CD8-positive, alpha-beta memory T cell (primary cell): ENCODE measurements at regions not wholly inside any gene's neighbourhood (a gene's known extent, or its start where the extent isn't known, plus 50 kb on each side); places are given as distances from the start of the nearest gene placed in this dataset.

Experiments
- CTCF ChIA-PET: fragments of 350-600 bp; sonication (Branson Sonifier 250); formaldehyde crosslinking; loops from one replicate; lab custom pipeline; 2021; ENCODE audit warnings: antibody characterized with exemption; lab: Charles Lee
- POLR2A ChIA-PET: fragments of 350-600 bp; sonication (Branson Sonifier 250); formaldehyde crosslinking; loops from one replicate; lab custom pipeline; 2021; ENCODE audit warnings: antibody characterized with exemption; lab: Charles Lee
- DNase-seq, 5 donors: peaks; one replicate each; pipeline versions ENCODE4 v3.0.0 to v3.0.0-alpha.2; 2020 to 2022; ENCODE audit warnings: mixed read lengths in 1 of 5
- H3K27ac ChIP-seq: one replicate; pipeline ENCODE4 v1.7.0; 2013; ENCODE audit warnings: low read depth, mild to moderate bottlenecking, low read length, moderate library complexity
- H3K27me3 ChIP-seq: 2 replicates; pipeline ENCODE4 v1.7.0; 2013; ENCODE audit warnings: low read length, mild to moderate bottlenecking; ENCODE audit not compliant: insufficient read depth, poor library complexity, severe bottlenecking
- H3K36me3 ChIP-seq: 2 replicates; pipeline ENCODE4 v1.7.0; 2013; ENCODE audit warnings: mild to moderate bottlenecking, low read length, moderate library complexity; ENCODE audit not compliant: insufficient read depth
- H3K4me1 ChIP-seq: 2 replicates; pipeline ENCODE4 v1.7.0; 2013; ENCODE audit warnings: mild to moderate bottlenecking, low read length, moderate library complexity; ENCODE audit not compliant: insufficient read depth
- H3K4me3 ChIP-seq: 2 replicates; pipeline ENCODE4 v1.7.0; 2013; ENCODE audit warnings: mild to moderate bottlenecking, low read length
- H3K9me3 ChIP-seq: 2 replicates; pipeline ENCODE4 v1.7.0; 2013; ENCODE audit warnings: mild to moderate bottlenecking, low read length
- H3K27ac Mint-ChIP-seq, 8 donors: one replicate each; pipeline ENCODE4 v1.8.0; 2020 to 2021; ENCODE audit warnings: mixed read lengths in 8 of 8, mild to moderate bottlenecking in 6 of 8, inconsistent platforms in 3 of 8, moderate library complexity in 3 of 8
- H3K27me3 Mint-ChIP-seq, 2 donors: one replicate each; pipeline ENCODE4 v1.8.0; 2020 to 2021; ENCODE audit warnings: mixed read lengths in 2 of 2, mild to moderate bottlenecking in 1 of 2, moderate library complexity in 1 of 2
- H3K36me3 Mint-ChIP-seq, 3 donors: one replicate each; pipeline ENCODE4 v1.8.0; 2020 to 2021; ENCODE audit warnings: mixed read lengths in 3 of 3, inconsistent platforms in 1 of 3, mild to moderate bottlenecking in 1 of 3
- H3K4me1 Mint-ChIP-seq, 3 donors: one replicate each; pipeline ENCODE4 v1.8.0; 2020 to 2021; ENCODE audit warnings: mixed read lengths in 3 of 3, inconsistent platforms in 1 of 3, mild to moderate bottlenecking in 1 of 3
- H3K4me3 Mint-ChIP-seq, 7 donors: one replicate each; pipeline ENCODE4 v1.8.0; 2020 to 2021; ENCODE audit warnings: mixed read lengths in 7 of 7, mild to moderate bottlenecking in 6 of 7, moderate library complexity in 4 of 7, inconsistent platforms in 2 of 7
- H3K9me3 Mint-ChIP-seq, 5 donors: one replicate each; pipeline ENCODE4 v1.8.0; 2020 to 2022; ENCODE audit warnings: mixed read lengths in 5 of 5, mild to moderate bottlenecking in 3 of 5, moderate library complexity in 2 of 5, inconsistent platforms in 1 of 5

DNA sequence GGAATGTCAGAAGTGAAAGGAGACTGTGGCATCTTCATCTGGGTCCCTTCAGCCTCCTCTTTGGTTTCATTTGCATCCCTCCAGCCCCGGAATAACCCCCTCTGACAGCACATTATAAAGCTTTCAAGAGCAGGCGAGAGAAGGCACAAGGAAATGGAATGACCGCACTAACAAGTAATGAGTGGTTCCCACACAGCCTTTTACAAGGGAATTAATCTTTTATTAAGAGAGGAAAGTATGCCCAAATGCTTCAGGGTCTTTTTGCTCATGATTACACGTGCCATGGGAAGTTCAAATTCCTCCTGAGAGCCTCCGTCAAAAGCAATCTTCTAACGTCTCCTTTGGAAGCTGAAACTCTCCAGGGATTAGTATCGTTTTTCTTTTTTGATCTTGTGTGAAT lies 347.0 kb downstream of the BTBD3 start:
- ChIA-PET POLR2A (no interaction called here), CTCF (no interaction called here)
- Mint-ChIP-seq H3K27ac (no peak overlapping the region), H3K4me3 (no peak overlapping the region), H3K27me3 (no peaks in the 10 kb centered on the region), H3K9me3 (peaks cover 3 to 15% (median 5%) of the 10 kb centered on the region in 5 donors), H3K4me1 (no peaks in the 10 kb centered on the region), H3K36me3 (no peaks in the 10 kb centered on the region)
- no peak overlapping the region for H3K27ac ChIP-seq
- no peaks in the 10 kb centered on the region for H3K9me3 ChIP-seq
- no peak overlapping the region for H3K4me3 ChIP-seq
- H3K4me1 ChIP-seq = no peaks in the 10 kb centered on the region
- no peak for DNase-seq
- no peaks in the 10 kb centered on the region for H3K27me3 ChIP-seq
- H3K36me3 ChIP-seq = no peaks in the 10 kb centered on the region

DNA sequence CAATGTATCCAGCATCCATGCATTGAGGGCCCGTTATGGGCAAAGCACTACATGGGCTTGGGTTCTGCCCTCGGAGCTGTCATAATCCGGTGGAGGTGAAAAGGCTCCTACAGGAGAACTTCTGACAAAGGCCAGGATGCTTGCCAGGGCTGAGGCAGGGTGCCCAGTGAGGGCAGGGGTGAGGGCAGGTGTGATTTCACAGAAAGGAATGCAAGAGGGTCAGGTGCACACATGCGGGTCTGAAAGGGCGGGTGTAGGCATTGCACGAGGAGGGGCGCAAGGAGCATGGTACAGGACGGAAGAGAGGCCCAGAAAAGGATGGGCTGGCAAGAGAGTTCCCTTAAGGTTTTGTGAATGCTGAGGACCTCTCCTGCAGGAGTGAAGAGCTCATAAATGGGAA lies 348.0 kb downstream of the BTBD3 start:
- H3K9me3 Mint-ChIP-seq = peaks cover 2 to 15% (median 4%) of the 10 kb centered on the region in 5 donors
- Histone ChIP-seq H3K27ac (no peak overlapping the region), H3K4me3 (no peak overlapping the region), H3K27me3 (no peaks in the 10 kb centered on the region), H3K4me1 (no peaks in the 10 kb centered on the region), H3K9me3 (no peaks in the 10 kb centered on the region), H3K36me3 (no peaks in the 10 kb centered on the region)
- no peak for DNase-seq
- no peaks in the 10 kb centered on the region for H3K36me3 Mint-ChIP-seq
- ChIA-PET CTCF (no interaction called here), POLR2A (no interaction called here)
- H3K27ac Mint-ChIP-seq = no peak overlapping the region
- no peaks in the 10 kb centered on the region for H3K27me3 Mint-ChIP-seq
- no peak overlapping the region for H3K4me3 Mint-ChIP-seq
- no peaks in the 10 kb centered on the region for H3K4me1 Mint-ChIP-seq

DNA sequence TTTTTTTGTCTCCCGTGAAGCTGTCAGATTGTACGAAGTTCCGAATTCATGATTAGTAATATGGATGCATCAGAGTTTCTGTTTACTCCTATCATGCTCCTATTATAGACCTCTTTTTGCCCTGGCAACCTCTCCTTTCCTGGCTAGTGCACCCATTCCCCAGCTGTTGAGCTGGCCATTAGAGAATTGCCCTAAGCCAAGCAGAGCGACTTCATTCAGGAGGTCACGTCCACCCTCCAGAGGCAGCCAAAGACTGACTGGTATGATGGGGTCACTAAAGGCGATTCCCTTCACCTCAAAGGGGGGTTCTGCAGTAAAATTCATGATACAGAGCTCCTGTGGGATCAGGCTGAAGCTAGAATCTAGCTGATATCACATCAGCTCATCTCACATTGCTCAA lies 351.9 kb downstream of the BTBD3 start:
- no peaks in the 10 kb centered on the region for H3K27me3 ChIP-seq
- CTCF ChIA-PET = no interaction called here
- H3K36me3 ChIP-seq = no peaks in the 10 kb centered on the region
- H3K4me3 ChIP-seq = no peak overlapping the region
- no peaks in the 10 kb centered on the region for H3K4me1 ChIP-seq
- no peak overlapping the region for H3K27ac ChIP-seq
- POLR2A ChIA-PET = no interaction called here
- H3K27ac Mint-ChIP-seq = no peak overlapping the region
- H3K27me3 Mint-ChIP-seq = peaks cover 0 to 2% of the 10 kb centered on the region in 2 donors
- no peak for DNase-seq
- H3K9me3 Mint-ChIP-seq = peaks cover 4 to 32% (median 9%) of the 10 kb centered on the region in 5 donors
- H3K36me3 Mint-ChIP-seq = no peaks in the 10 kb centered on the region
- no peaks in the 10 kb centered on the region for H3K9me3 ChIP-seq
- no peaks in the 10 kb centered on the region for H3K4me1 Mint-ChIP-seq
- H3K4me3 Mint-ChIP-seq = no peak overlapping the region

DNA sequence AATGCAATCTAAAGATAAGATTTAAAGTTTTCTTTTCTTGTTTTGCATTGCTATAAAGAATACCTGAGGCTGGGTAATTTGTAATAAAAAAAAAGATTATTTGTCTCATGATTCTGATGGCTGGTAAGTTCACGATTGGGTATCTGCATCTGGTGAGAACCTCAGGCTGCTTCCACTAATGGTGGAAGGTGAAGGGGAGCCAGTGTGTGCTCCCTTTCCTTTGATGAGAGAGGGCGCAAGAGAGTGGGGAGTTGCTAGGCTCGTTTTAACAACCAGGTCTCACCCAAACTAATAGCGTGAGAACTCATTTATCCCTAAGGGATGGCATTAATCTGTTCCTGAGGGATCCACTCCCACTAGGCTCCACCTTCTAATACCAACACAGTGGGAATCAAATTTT lies 353.2 kb downstream of the BTBD3 start:
- no peak overlapping the region for H3K27ac Mint-ChIP-seq
- H3K9me3 Mint-ChIP-seq = peaks cover 2 to 36% (median 7%) of the 10 kb centered on the region in 5 donors
- POLR2A ChIA-PET = no interaction called here
- no peak for DNase-seq
- H3K36me3 Mint-ChIP-seq = no peaks in the 10 kb centered on the region
- H3K4me1 ChIP-seq = no peaks in the 10 kb centered on the region
- peaks cover 0 to 2% of the 10 kb centered on the region in 2 donors for H3K27me3 Mint-ChIP-seq
- H3K9me3 ChIP-seq = no peaks in the 10 kb centered on the region
- no peak overlapping the region for H3K27ac ChIP-seq
- H3K4me1 Mint-ChIP-seq = no peaks in the 10 kb centered on the region
- H3K4me3 Mint-ChIP-seq = no peak overlapping the region
- no peaks in the 10 kb centered on the region for H3K36me3 ChIP-seq
- H3K4me3 ChIP-seq = no peak overlapping the region
- H3K27me3 ChIP-seq = no peaks in the 10 kb centered on the region
- CTCF ChIA-PET = no interaction called here

DNA sequence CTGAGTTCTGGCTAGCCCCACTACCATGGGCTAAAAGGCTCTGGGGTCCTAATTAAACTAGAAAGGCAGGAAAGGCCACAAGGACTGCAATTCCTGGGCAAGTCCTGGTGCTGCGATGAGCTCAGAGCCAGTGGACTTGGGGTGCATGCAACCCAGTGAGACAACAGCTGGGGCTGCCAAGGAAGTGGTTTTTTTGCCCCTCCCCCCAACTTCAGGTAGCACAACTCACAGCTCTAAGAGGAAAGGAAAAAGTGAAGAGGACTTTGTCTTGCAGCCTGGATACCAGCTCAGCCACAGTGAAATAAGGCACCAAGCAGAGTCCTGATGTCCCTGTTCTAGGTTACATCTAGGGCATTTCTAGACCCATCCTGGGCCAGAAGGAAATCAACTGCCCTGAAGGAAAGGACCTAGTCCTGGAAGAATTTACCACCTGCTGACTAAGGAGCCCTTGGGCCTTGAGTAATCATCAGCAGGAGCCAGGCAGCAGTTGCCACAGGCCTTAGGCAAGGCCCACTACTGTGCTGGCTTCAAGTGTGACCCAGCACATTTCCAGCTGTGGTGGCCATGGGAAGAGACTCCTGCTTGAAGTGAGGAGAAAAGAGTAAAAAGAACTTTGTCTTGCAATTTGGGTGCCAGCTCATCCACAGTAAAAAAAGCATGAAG lies 358.4 kb downstream of the BTBD3 start:
- H3K4me3 Mint-ChIP-seq = no peak overlapping the region
- H3K4me1 ChIP-seq = no peaks in the 10 kb centered on the region

DNA sequence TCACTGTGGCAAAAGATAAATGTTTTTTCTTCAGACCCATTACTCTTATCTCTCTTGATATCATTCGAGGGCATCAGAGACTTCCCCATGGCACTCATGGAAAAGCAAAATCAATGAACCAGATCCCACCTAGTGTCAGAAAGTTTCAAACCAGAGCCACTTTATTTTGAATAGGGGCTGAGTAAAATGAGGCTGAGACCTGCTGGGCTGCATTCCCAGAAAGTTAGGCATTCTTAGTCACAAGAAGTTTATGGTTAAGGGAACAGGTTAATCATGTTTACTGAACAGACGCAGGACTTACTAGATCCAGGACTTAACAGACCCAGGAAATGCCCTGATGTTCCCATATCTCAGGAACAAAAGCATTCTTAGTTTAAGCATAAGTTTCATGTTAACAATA lies 369.9 kb downstream of the BTBD3 start:
- H3K36me3 Mint-ChIP-seq = no peaks in the 10 kb centered on the region
- H3K27me3 Mint-ChIP-seq = no peaks in the 10 kb centered on the region
- H3K27ac Mint-ChIP-seq = no peak overlapping the region
- H3K4me3 Mint-ChIP-seq = no peak overlapping the region
- Histone ChIP-seq H3K36me3 (no peaks in the 10 kb centered on the region), H3K9me3 (peaks cover 5% of the 10 kb centered on the region), H3K27ac (no peak overlapping the region), H3K4me3 (no peak overlapping the region), H3K4me1 (no peaks in the 10 kb centered on the region), H3K27me3 (no peaks in the 10 kb centered on the region)
- ChIA-PET CTCF (no interaction called here), POLR2A (no interaction called here)
- DNase-seq = no peak
- no peaks in the 10 kb centered on the region for H3K4me1 Mint-ChIP-seq
- peaks cover 6 to 20% (median 11%) of the 10 kb centered on the region in 5 donors for H3K9me3 Mint-ChIP-seq

More for the DNA sequence above, 358.4 kb downstream of the BTBD3 start:
- no peaks in the 10 kb centered on the region for H3K4me1 Mint-ChIP-seq
- no peak overlapping the region for H3K27ac Mint-ChIP-seq
- Histone ChIP-seq H3K9me3 (no peaks in the 10 kb centered on the region), H3K4me3 (no peak overlapping the region), H3K36me3 (no peaks in the 10 kb centered on the region), H3K27me3 (no peaks in the 10 kb centered on the region), H3K27ac (no peak overlapping the region)
- peaks cover 0 to 2% of the 10 kb centered on the region in 2 donors for H3K27me3 Mint-ChIP-seq
- H3K36me3 Mint-ChIP-seq = no peaks in the 10 kb centered on the region
- H3K9me3 Mint-ChIP-seq = peaks cover 4 to 49% (median 12%) of the 10 kb centered on the region in 5 donors
- POLR2A ChIA-PET = no interaction called here
- DNase-seq = no peak
- CTCF ChIA-PET = no interaction called here

DNA sequence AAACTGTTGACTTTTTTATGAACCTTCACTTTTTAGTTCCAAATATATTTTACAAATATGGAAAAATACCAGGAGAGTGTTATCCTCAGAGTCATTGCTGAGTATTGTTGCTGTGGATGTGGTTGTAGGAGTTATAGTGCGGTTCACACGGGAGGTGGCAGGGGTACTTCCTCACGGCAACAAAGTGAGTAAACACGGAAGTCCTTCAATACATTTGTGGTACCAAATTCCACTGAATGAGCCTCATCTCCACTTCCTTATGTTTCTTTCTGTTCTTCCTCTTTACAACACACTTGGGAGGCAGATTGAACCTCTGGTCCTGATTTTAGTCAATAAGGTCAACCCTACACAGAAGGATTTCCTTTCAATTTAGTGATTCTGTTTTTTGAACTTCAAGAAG lies 371.8 kb downstream of the BTBD3 start:
- Mint-ChIP-seq H3K27me3 (no peaks in the 10 kb centered on the region), H3K36me3 (peaks cover 0 to 2% (median 0%) of the 10 kb centered on the region in 3 donors), H3K4me3 (no peak overlapping the region), H3K27ac (no peak overlapping the region), H3K9me3 (peaks cover 6 to 28% (median 9%) of the 10 kb centered on the region in 5 donors), H3K4me1 (no peaks in the 10 kb centered on the region)
- Histone ChIP-seq H3K27me3 (no peaks in the 10 kb centered on the region), H3K4me3 (no peak overlapping the region), H3K27ac (no peak overlapping the region), H3K36me3 (no peaks in the 10 kb centered on the region), H3K4me1 (no peaks in the 10 kb centered on the region), H3K9me3 (peaks cover 5% of the 10 kb centered on the region)
- POLR2A ChIA-PET = no interaction called here
- no peak for DNase-seq
- CTCF ChIA-PET = no interaction called here

DNA sequence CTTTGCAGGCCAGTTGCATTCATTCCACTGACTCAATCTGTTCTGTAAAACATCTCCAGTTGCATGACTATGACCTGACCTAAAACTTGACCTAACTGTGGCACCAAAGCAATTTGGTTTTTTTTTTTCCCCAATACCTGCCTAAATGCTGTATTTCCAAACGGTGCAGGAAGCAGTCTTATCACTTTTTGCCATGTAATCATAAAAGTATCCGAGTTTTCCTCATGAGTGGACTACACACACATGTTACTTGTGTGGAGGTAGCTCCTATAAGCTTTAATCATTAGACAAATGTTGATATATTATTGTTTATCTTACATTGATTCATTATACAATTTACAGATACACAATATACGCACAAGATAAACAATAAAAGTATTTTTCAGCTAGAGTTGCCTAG lies 373.7 kb downstream of the BTBD3 start:
- Histone ChIP-seq H3K27me3 (no peaks in the 10 kb centered on the region), H3K4me1 (no peaks in the 10 kb centered on the region), H3K27ac (no peak overlapping the region), H3K9me3 (peaks cover 5% of the 10 kb centered on the region), H3K36me3 (no peaks in the 10 kb centered on the region), H3K4me3 (no peak overlapping the region)
- POLR2A ChIA-PET = no interaction called here
- no peak overlapping the region for H3K27ac Mint-ChIP-seq
- no peak overlapping the region for H3K4me3 Mint-ChIP-seq
- no peaks in the 10 kb centered on the region for H3K4me1 Mint-ChIP-seq
- no peak for DNase-seq
- CTCF ChIA-PET = no interaction called here
- H3K36me3 Mint-ChIP-seq = peaks cover 0 to 2% (median 0%) of the 10 kb centered on the region in 3 donors
- no peaks in the 10 kb centered on the region for H3K27me3 Mint-ChIP-seq
- H3K9me3 Mint-ChIP-seq = peaks cover 6 to 34% (median 9%) of the 10 kb centered on the region in 5 donors
